HepG2 (cell line): ENCODE measurements at regions not wholly inside any gene's neighbourhood (a gene's known extent, or its start where the extent isn't known, plus 50 kb on each side); places are given as distances from the start of the nearest gene placed in this dataset.

ENCODE experiments used
- ATAC-seq: fragments of 200-7000 bp; cut with Tn5 transposase; 3 replicates; pipeline ENCODE4 v1.9.1; 2020; ENCODE audit warnings: mild to moderate bottlenecking, moderate library complexity
- BruUV-seq: library from RNA; stranded (reverse); fragments of 400-500 nt; replicated peaks from 2 replicates; lab custom pipeline; 2021; lab: Mats Ljungman, UMichigan
- CTCF ChIA-PET: fragments of 300-600 bp; formaldehyde crosslinking; extraction: SDS; loops from one replicate; lab custom pipeline; 2021; ENCODE audit warnings: low total read pairs, inconsistent platforms, low intra/inter-chr PET ratio; lab: Yijun Ruan, JAX
- POLR2A ChIA-PET: fragments of 350-600 bp; sonication (Branson Sonifier 250); formaldehyde crosslinking; loops from one replicate; lab custom pipeline; 2020; ENCODE audit warnings: antibody characterized with exemption, inconsistent platforms; lab: Yijun Ruan, JAX
- DNase-seq: peaks from one replicate; pipeline ENCODE4 v3.0.0-alpha.2; 2015; ENCODE audit warnings: low spot score
- FAIRE-seq: peaks from 3 replicates; lab custom pipeline; 2011; peaks lifted over from hg19 to GRCh38; lab: Jason Lieb, UNC
- H2AFZ ChIP-seq: one replicate; pipeline ENCODE4 v1.6.1; 2011; ENCODE audit warnings: low read length, inconsistent platforms
- H3K27ac ChIP-seq: fragments of 300-600 bp; 3 replicates; pipeline ENCODE4 v1.8.0; 2011; ENCODE audit warnings: mixed run types, mild to moderate bottlenecking, mixed read lengths, low read length, inconsistent platforms; ENCODE audit not compliant: insufficient read depth; ENCODE audit errors: extremely low read length
- H3K27me3 ChIP-seq, 2 experiments: fragments of 200-600 bp in 1 of 2; 2 replicates in 1 of 2; 3 replicates in 1 of 2; pipeline versions ENCODE4 v1.6.0 to v1.8.0; 2011; ENCODE audit warnings: low read length in 2 of 2, mild to moderate bottlenecking in 2 of 2, moderate library complexity in 2 of 2, inconsistent platforms in 1 of 2; ENCODE audit not compliant: insufficient read depth in 2 of 2, control insufficient read depth in 1 of 2
- H3K36me3 ChIP-seq, 2 experiments: fragments of 200-600 bp in 1 of 2; replicated peaks in 1 of 2; 2 replicates in 1 of 2; 3 replicates in 1 of 2; pipeline versions ENCODE4 v1.5.1 to v1.8.0; 2011; ENCODE audit warnings: low read length in 2 of 2, inconsistent platforms in 1 of 2; ENCODE audit not compliant: insufficient read depth in 2 of 2, control insufficient read depth in 1 of 2
- H3K4me1 ChIP-seq: 2 replicates; pipeline ENCODE4 v1.5.1; 2012; ENCODE audit warnings: low read length, inconsistent platforms; ENCODE audit not compliant: insufficient read depth
- H3K4me2 ChIP-seq: 2 replicates; pipeline ENCODE4 v1.6.0; 2011; ENCODE audit warnings: low read depth, low read length, inconsistent platforms
- H3K4me3 ChIP-seq, 3 experiments: fragments of 200-600 bp in 1 of 3; sonication (generic), shearing (Covaris generic) in 1 of 3; replicated peaks in 1 of 3; 2 replicates each; pipeline ENCODE4 v1.5.1; 2011 to 2016; ENCODE audit warnings: low read length in 3 of 3, inconsistent platforms in 2 of 3, low read depth in 2 of 3, mild to moderate bottlenecking in 2 of 3, control low read depth in 1 of 3, mixed read lengths in 1 of 3; ENCODE audit not compliant: insufficient read depth in 1 of 3
- H3K79me2 ChIP-seq: one replicate; pipeline ENCODE4 v1.6.1; 2011; ENCODE audit warnings: low read length, inconsistent platforms; ENCODE audit not compliant: insufficient read depth
- H3K9ac ChIP-seq: 2 replicates; pipeline ENCODE4 v1.6.0; 2011; ENCODE audit warnings: mild to moderate bottlenecking, low read depth, low read length, inconsistent platforms; ENCODE audit not compliant: insufficient read depth
- H3K9me3 ChIP-seq: 2 replicates; pipeline ENCODE4 v1.5.1; 2012; ENCODE audit warnings: mild to moderate bottlenecking, low read length
- H4K20me1 ChIP-seq: 2 replicates; pipeline ENCODE4 v1.6.0; 2011; ENCODE audit warnings: inconsistent platforms, mild to moderate bottlenecking, low read length, moderate library complexity; ENCODE audit not compliant: insufficient read depth
- EP300 ChIP-seq, 3 experiments: sonication (generic) in 1 of 3; formaldehyde crosslinking in 1 of 3; IDR thresholded peaks; 2 replicates each; pipeline versions ENCODE4 v1.5.1 to v1.6.1; 2011 to 2020; ENCODE audit warnings: low read depth in 2 of 3, low read length in 2 of 3, borderline replicate concordance in 1 of 3, improper control_type of control experiment in 1 of 3, mild to moderate bottlenecking in 1 of 3, missing genetic modification reagents in 1 of 3, moderate library complexity in 1 of 3
- RFX1 ChIP-seq: fragments of 450-650 bp; IDR thresholded peaks from 2 replicates; pipeline ENCODE4 v1.6.1; 2017
- SALL2 ChIP-seq: sonication (generic); formaldehyde crosslinking; IDR thresholded peaks from 2 replicates; pipeline ENCODE4 v1.8.1; 2023; ENCODE audit warnings: mild to moderate bottlenecking, missing genetic modification reagents, inconsistent platforms
- SOX13 ChIP-seq, 3 experiments: fragments of 450-650 bp in 1 of 3; sonication (generic) in 1 of 3; formaldehyde crosslinking in 1 of 3; IDR thresholded peaks in 2 of 3; conservative IDR thresholded peaks in 1 of 3; 2 replicates each; pipeline versions ENCODE4 v1.5.0 to v1.6.1; 2016 to 2020; ENCODE audit warnings: antibody characterized with exemption in 1 of 3, mild to moderate bottlenecking in 1 of 3, missing compliant biosample characterization in 1 of 3, missing genetic modification reagents in 1 of 3, moderate library complexity in 1 of 3
- SRF ChIP-seq: IDR thresholded peaks from 2 replicates; pipeline ENCODE4 v1.6.1; 2011; ENCODE audit warnings: mild to moderate bottlenecking, low read depth, low read length, moderate library complexity
- TAF1 ChIP-seq: sonication (generic); formaldehyde crosslinking; IDR thresholded peaks from 2 replicates; pipeline ENCODE4 v1.4.0; 2020; ENCODE audit warnings: missing genetic modification reagents
- ZFP36L1 ChIP-seq: sonication (generic); formaldehyde crosslinking; IDR thresholded peaks from 2 replicates; pipeline ENCODE4 v1.8.0; 2022; ENCODE audit warnings: mild to moderate bottlenecking, missing genetic modification reagents, moderate library complexity
- ZIK1 ChIP-seq: sonication (generic); formaldehyde crosslinking; IDR thresholded peaks from 2 replicates; pipeline ENCODE4 v1.5.0; 2020; ENCODE audit warnings: mild to moderate bottlenecking, low read depth, missing genetic modification reagents, borderline replicate concordance
- ZNF326 ChIP-seq: sonication (generic); formaldehyde crosslinking; IDR thresholded peaks from 2 replicates; pipeline ENCODE4 v1.4.0; 2020; ENCODE audit warnings: missing genetic modification reagents, borderline replicate concordance
- ZNF354B ChIP-seq: sonication (generic); formaldehyde crosslinking; IDR thresholded peaks from 2 replicates; pipeline ENCODE4 v1.8.0; 2022; ENCODE audit warnings: mild to moderate bottlenecking, missing genetic modification reagents
- ZNF780A ChIP-seq: sonication (generic); formaldehyde crosslinking; IDR thresholded peaks from 2 replicates; pipeline ENCODE4 v1.8.0; 2022; ENCODE audit warnings: mild to moderate bottlenecking, missing genetic modification reagents, moderate library complexity
- ZNF782 ChIP-seq: sonication (generic); formaldehyde crosslinking; IDR thresholded peaks from 2 replicates; pipeline ENCODE4 v1.4.0; 2020; ENCODE audit warnings: missing genetic modification reagents, mild to moderate bottlenecking, borderline replicate concordance
- WGBS: methylation state at CpG from one replicate; pipeline ENCODE4 v1.1.6; 2017; ENCODE audit warnings: low lambda C conversion rate; 5-methylcytosine and 5-hydroxymethylcytosine counted together
- in situ Hi-C: cut with HindIII; loops from 2 replicates; pipeline ENCODE4 v1.10.0; 2017; ENCODE audit warnings: low pct_unique_long_range_greater_than_20kb; ENCODE audit not compliant: extremely low pct_ligation_motif_present
- intact Hi-C: fragments of 100-400 bp; cut with micrococcal nuclease; formaldehyde crosslinking; loops from one replicate; pipeline ENCODE4 v1.10.0; 2022; ENCODE audit not compliant: unreplicated experiment
- TF ChIP-seq, protein P1 (sequence below): sonication (generic); formaldehyde crosslinking; IDR thresholded peaks from 2 replicates; pipeline ENCODE4 v1.5.1; 2020; ENCODE audit warnings: mild to moderate bottlenecking, missing genetic modification reagents, moderate library complexity
- TF ChIP-seq, protein P2 (sequence below): sonication (generic); formaldehyde crosslinking; IDR thresholded peaks from 2 replicates; pipeline ENCODE4 v1.4.0; 2020; ENCODE audit warnings: missing genetic modification reagents
- TF ChIP-seq, protein P3 (sequence below): sonication (generic); formaldehyde crosslinking; IDR thresholded peaks from 2 replicates; pipeline ENCODE4 v1.5.1; 2020; ENCODE audit warnings: missing genetic modification reagents, mild to moderate bottlenecking, borderline replicate concordance

DNA sequence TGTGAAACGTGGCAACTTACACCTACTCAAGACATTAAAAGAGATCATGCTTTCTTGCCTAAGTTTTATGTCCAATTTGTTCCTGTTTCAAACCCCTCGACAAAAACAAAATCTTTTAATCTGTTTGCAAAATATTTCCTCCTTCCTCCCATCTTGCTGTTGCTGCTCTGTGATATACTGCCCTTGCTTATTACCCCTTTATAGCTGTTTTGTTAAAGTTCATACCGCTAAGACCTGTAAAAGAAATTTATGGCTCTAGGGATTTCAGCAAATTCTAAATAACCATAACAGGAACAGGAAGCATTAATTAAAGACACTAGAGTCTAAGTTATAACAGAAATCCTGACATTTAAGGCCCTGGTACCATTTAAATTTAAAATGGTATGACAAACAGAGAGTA lies 1268.2 kb upstream of the PIK3C3 start:
- H2AFZ ChIP-seq = no peak overlapping the region
- FAIRE-seq = no peak
- intact Hi-C loops (no loop called here), in situ Hi-C loops (no loop called here)
- CTCF ChIA-PET = no interaction called here
- no peak overlapping the region for H3K4me3 ChIP-seq
- ATAC-seq = no peak
- H3K27me3 ChIP-seq = no peaks in the 10 kb centered on the region
- no peak overlapping the region for H3K27ac ChIP-seq
- no peaks in the 10 kb centered on the region for H3K36me3 ChIP-seq
- POLR2A ChIA-PET = no interaction called here
- 1% methylated on average over 3 of the region's 3 CpGs for WGBS
- H4K20me1 ChIP-seq = no peaks in the 10 kb centered on the region
- DNase-seq = no peak
- TF ChIP-seq TAF1 (no peak), EP300 (IDR thresholded peaks at IDR 0.05; ENCODE audit: low read depth in 2 of 2, low read length in 2 of 2) (no peak), EP300 (CRISPR knock-in tag; IDR thresholded peaks at IDR 0.05; ENCODE audit: borderline replicate concordance) (no peak), SALL2 (CRISPR knock-in tag) (no peak), RFX1 (no peak)
- H3K9ac ChIP-seq = no peak overlapping the region
- BruUV-seq = no TSS peak
- no peaks in the 10 kb centered on the region for H3K4me1 ChIP-seq
- no peaks in the 10 kb centered on the region for H3K9me3 ChIP-seq
- no peak overlapping the region for H3K4me2 ChIP-seq
- no peaks in the 10 kb centered on the region for H3K79me2 ChIP-seq

DNA sequence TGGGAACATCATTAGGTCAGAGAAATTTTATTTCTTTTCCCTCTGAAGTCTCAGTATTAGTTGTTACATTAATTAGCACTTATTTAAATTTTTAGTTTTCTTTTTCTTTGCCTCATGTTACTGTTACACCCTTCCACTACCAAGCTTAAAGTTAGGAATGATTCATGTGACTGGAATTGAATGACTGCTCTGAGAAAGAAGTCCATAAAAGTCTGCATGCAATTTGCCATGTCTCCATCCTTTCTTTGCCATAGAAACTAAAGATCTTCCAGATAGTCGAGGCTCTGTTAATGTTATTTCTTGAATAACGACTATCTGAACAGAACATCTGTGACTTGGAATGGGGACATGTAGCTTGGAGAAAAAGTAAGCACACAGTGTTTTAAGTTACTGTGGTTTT lies 1269.8 kb upstream of the PIK3C3 start:
- no peaks in the 10 kb centered on the region for H3K9me3 ChIP-seq
- 0% methylated on average over 2 of the region's 2 CpGs for WGBS
- ChIA-PET CTCF (no interaction called here), POLR2A (no interaction called here)
- H3K9ac ChIP-seq = no peak overlapping the region
- DNase-seq = no peak
- no peak overlapping the region for H2AFZ ChIP-seq
- H3K4me3 ChIP-seq = no peak overlapping the region
- no peak overlapping the region for H3K4me2 ChIP-seq
- in situ Hi-C loops (no loop called here), intact Hi-C loops (no loop called here)
- no peak for FAIRE-seq
- no peaks in the 10 kb centered on the region for H3K27me3 ChIP-seq
- H3K36me3 ChIP-seq = no peaks in the 10 kb centered on the region
- no TSS peak for BruUV-seq
- H4K20me1 ChIP-seq = no peaks in the 10 kb centered on the region
- no peaks in the 10 kb centered on the region for H3K79me2 ChIP-seq
- ATAC-seq = no peak
- no peak overlapping the region for H3K27ac ChIP-seq
- H3K4me1 ChIP-seq = no peaks in the 10 kb centered on the region
- no peak for TF ChIP-seq ZNF782 (CRISPR knock-in tag)
- no peak for TF ChIP-seq ZNF354B
- no peak for TF ChIP-seq ZNF326
- TF ChIP-seq, protein P1, sequence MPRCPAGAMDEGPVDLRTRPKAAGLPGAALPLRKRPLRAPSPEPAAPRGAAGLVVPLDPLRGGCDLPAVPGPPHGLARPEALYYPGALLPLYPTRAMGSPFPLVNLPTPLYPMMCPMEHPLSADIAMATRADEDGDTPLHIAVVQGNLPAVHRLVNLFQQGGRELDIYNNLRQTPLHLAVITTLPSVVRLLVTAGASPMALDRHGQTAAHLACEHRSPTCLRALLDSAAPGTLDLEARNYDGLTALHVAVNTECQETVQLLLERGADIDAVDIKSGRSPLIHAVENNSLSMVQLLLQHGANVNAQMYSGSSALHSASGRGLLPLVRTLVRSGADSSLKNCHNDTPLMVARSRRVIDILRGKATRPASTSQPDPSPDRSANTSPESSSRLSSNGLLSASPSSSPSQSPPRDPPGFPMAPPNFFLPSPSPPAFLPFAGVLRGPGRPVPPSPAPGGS (CRISPR knock-in tag) = no peak
- TF ChIP-seq, protein P2, sequence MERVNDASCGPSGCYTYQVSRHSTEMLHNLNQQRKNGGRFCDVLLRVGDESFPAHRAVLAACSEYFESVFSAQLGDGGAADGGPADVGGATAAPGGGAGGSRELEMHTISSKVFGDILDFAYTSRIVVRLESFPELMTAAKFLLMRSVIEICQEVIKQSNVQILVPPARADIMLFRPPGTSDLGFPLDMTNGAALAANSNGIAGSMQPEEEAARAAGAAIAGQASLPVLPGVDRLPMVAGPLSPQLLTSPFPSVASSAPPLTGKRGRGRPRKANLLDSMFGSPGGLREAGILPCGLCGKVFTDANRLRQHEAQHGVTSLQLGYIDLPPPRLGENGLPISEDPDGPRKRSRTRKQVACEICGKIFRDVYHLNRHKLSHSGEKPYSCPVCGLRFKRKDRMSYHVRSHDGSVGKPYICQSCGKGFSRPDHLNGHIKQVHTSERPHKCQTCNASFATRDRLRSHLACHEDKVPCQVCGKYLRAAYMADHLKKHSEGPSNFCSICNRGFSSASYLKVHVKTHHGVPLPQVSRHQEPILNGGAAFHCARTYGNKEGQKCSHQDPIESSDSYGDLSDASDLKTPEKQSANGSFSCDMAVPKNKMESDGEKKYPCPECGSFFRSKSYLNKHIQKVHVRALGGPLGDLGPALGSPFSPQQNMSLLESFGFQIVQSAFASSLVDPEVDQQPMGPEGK (CRISPR knock-in tag) = no peak
- no peak for TF ChIP-seq ZIK1 (CRISPR knock-in tag)
- no peak for TF ChIP-seq SRF
- no peak for TF ChIP-seq ZNF780A
- TF ChIP-seq SOX13 (IDR thresholded peaks at IDR 0.05) = no peak
- no peak for TF ChIP-seq SOX13 (CRISPR knock-in tag; conservative IDR thresholded peaks at IDR 0.05 in 1 of 2, IDR thresholded peaks at IDR 0.05 in 1 of 2)
- TF ChIP-seq, protein P3, sequence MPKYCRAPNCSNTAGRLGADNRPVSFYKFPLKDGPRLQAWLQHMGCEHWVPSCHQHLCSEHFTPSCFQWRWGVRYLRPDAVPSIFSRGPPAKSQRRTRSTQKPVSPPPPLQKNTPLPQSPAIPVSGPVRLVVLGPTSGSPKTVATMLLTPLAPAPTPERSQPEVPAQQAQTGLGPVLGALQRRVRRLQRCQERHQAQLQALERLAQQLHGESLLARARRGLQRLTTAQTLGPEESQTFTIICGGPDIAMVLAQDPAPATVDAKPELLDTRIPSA (CRISPR knock-in tag) = no peak
- TF ChIP-seq ZFP36L1 (CRISPR knock-in tag) = no peak
